ENCODE measurements at regions not wholly inside any gene's neighbourhood (a gene's known extent, or its start where the extent isn't known, plus 50 kb on each side); places are given as distances from the start of the nearest gene placed in this dataset.

DNA sequence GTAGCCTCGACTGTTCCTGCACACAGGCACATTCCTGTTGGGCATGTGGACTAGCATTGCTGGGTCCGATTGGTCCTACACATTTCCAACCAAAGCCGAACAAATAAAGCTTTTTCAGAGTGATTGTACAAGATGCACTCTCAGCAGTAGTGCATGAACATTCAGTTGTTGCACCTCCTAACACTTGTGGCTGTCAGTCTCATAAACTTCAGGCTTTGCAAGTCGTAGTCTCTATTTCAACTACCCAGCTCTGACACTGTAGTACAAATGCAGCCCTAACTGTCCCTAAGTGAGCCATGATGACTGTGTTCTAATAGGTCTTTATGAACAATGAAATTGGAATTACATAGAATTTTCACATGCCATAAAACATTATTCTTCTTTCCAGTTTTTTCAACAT, 281.7 kb upstream of the ATP10A start:
- no peak for DNase-seq (ENCODE audit: low read depth)
- TF ChIP-seq, protein P1, sequence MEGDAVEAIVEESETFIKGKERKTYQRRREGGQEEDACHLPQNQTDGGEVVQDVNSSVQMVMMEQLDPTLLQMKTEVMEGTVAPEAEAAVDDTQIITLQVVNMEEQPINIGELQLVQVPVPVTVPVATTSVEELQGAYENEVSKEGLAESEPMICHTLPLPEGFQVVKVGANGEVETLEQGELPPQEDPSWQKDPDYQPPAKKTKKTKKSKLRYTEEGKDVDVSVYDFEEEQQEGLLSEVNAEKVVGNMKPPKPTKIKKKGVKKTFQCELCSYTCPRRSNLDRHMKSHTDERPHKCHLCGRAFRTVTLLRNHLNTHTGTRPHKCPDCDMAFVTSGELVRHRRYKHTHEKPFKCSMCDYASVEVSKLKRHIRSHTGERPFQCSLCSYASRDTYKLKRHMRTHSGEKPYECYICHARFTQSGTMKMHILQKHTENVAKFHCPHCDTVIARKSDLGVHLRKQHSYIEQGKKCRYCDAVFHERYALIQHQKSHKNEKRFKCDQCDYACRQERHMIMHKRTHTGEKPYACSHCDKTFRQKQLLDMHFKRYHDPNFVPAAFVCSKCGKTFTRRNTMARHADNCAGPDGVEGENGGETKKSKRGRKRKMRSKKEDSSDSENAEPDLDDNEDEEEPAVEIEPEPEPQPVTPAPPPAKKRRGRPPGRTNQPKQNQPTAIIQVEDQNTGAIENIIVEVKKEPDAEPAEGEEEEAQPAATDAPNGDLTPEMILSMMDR (conservative IDR thresholded peaks at IDR 0.05; ENCODE audit: low read depth, low read length): no peak
- H3K4me3 ChIP-seq (ENCODE audit: low read length): no peak overlapping the region

DNA sequence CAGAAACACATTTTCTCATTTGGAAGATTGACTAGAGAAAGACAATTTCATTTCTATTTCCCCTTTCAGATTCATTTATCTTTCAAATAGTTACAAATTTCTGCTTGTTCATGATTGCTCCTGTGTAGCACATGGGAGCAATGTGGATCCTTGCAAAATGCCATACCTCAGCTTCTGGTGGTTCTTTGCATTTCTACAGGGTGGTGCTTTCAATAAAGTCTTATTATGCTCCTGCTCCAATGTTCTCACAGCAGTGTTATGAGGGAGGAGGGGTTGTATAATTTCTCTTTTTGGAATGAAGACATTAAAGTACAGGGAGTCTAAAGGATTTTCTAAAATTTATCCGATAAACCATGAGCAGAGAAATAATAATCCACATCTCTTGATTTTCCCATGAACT, 280.1 kb upstream of the ATP10A start:
- TF ChIP-seq, protein P1 (conservative IDR thresholded peaks at IDR 0.05; ENCODE audit: low read depth, low read length): no peak
- DNase-seq (ENCODE audit: low read depth): no peak
- H3K4me3 ChIP-seq (ENCODE audit: low read length): no peak overlapping the region

DNA sequence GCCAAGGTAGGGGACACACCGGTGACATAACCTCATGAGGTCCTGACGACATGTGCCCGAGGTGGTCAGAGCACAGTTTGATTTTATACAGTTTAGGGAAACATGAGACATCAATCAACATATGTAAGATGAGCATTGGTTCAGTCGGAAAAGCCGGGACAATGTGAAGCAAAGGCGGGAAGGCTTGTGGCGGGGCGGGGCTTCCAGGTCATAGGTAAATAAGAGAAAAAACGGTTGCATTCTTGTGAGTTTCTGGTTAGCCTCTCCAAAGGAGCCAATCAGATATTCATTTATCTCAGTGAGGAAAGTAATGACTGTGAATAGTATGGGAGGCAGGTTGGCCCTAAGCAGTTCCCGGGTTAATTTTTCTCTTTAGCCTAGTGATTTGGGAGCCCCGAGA, 271.7 kb upstream of the ATP10A start:
- H3K4me3 ChIP-seq (ENCODE audit: low read length): no peak overlapping the region
- no peak for DNase-seq (ENCODE audit: low read depth)
- TF ChIP-seq, protein P1 (conservative IDR thresholded peaks at IDR 0.05; ENCODE audit: low read depth, low read length): no peak

DNA sequence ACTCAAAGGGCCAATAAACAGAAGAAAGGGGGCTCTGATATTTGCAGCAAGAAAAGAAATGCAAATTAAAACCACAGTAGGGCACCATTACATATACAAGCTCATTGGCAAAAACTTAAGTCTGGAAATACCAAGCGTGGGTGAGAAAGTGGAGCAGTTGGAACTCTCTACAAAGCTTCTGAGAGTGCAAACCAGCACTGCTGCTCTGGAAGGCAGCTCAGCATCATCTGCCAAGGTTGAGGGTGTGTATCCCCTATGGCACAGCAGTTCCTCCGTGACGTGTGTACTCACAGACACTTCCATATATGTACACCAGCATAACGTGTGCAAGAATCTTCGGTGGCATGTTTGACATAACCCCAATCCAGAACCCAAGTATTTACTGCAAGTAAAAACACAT, 271.0 kb upstream of the ATP10A start:
- H3K4me3 ChIP-seq (ENCODE audit: low read length): no peak overlapping the region
- no peak for DNase-seq (ENCODE audit: low read depth)
- TF ChIP-seq, protein P1 (conservative IDR thresholded peaks at IDR 0.05; ENCODE audit: low read depth, low read length): no peak

DNA sequence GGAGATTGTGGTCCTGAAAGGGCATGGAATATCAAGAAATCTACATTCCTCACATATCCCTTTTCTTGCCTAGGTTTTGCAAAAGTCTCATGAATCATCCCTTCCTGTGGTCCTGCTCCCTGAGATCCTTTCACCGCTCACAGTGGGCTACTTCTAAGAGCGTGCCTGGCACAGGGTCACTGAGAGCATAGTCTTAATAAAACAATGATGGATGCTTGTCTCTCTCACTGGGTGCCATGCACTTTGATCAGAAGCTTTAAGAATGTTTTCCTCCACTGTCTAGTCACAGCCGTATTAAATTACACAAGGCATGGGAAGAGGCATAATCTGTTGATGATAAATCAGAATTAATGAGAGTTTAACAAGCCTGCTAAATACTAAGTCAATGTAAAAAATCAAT, 269.7 kb upstream of the ATP10A start:
- no peak overlapping the region for H3K4me3 ChIP-seq (ENCODE audit: low read length)
- peak; percentile 25 for DNase-seq (ENCODE audit: low read depth)
- TF ChIP-seq, protein P1 (conservative IDR thresholded peaks at IDR 0.05; ENCODE audit: low read depth, low read length): no peak

DNA sequence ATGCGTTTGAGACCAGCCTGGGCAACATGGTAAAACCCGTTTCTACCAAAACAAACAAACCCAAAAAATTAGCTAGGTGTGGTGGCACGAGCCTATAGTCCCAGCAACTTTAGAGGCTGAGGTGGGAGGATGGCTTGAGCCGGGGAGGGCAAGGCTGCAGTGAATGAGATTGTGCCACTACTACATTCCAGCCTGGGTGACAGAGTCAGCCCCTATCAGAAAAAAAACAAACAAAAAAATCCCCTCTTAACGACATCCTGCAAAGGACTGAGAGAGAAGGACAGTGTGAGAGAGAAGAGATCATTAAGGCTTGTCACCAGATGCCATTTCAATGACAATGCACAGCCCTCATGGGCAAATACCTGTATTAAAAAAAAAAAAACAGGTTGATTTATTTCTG, 266.7 kb upstream of the ATP10A start:
- DNase-seq (ENCODE audit: low read depth): no peak
- TF ChIP-seq, protein P1 (conservative IDR thresholded peaks at IDR 0.05; ENCODE audit: low read depth, low read length): no peak
- H3K4me3 ChIP-seq (ENCODE audit: low read length): no peak overlapping the region

DNA sequence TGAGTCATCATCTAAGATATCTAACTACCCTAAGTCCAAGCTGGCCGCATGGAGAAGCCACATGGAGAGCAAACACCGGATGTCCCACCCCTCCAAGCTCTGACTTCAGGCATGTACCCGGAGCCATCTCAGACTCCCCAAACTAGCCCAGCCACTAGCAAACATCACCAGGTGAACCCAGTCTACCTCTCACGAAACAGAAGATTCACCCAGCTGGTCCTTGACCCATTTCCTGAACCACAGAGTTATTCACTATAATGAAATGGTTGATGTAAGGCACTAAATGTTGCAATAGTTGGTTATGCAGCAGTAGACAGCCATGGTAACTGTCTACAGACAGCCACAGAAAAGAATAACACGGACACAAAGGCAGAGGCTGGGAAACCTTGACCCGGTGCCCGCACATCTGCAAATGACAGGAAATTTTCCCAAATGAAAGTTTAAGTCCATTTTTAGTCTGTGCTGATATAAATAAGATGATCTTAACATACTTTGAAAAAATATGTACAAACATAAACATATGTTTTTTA, 265.5 kb upstream of the ATP10A start:
- TF ChIP-seq, protein P1 (conservative IDR thresholded peaks at IDR 0.05; ENCODE audit: low read depth, low read length): no peak
- no peak for DNase-seq (ENCODE audit: low read depth)
- H3K4me3 ChIP-seq (ENCODE audit: low read length): no peak overlapping the region

Measured in retinal pigment epithelial cell (primary cell).